HG02678 (cell line): ENCODE measurements at regions not wholly inside any gene's neighbourhood (a gene's known extent, or its start where the extent isn't known, plus 50 kb on each side); places are given as distances from the start of the nearest gene placed in this dataset.

Experiments used
- ATAC-seq: cut with Tn5 transposase; IDR thresholded peaks from one replicate; pipeline ENCODE4 v1.9.1; 2021; ENCODE audit warnings: mild to moderate bottlenecking, moderate library complexity; ENCODE audit not compliant: unreplicated experiment

- ATAC-seq = no peak
Measured at GRCh38 chr2:66843847-66844246, 408.9 kb downstream of the MEIS1 start.

- no peak for ATAC-seq
Measured at GRCh38 chr2:66845307-66845706, 410.4 kb downstream of the MEIS1 start.

GRCh38 chr2:66846887-66847286 is 412.0 kb downstream of the MEIS1 start:
- no peak for ATAC-seq

GRCh38 chr2:66849153-66849755 is 414.3 kb downstream of the MEIS1 start:
- no peak for ATAC-seq

- ATAC-seq = no peak
Measured at GRCh38 chr2:66850376-66850775, 415.5 kb downstream of the MEIS1 start.

GRCh38 chr2:66851449-66851872 is 416.5 kb downstream of the MEIS1 start:
- ATAC-seq = no peak

- ATAC-seq = no peak
Measured at GRCh38 chr2:66852953-66853352, 418.0 kb downstream of the MEIS1 start.

GRCh38 chr2:66853585-66853984 is 418.7 kb downstream of the MEIS1 start:
- no peak for ATAC-seq

- ATAC-seq = no peak
Measured at GRCh38 chr2:66854298-66854697, 419.4 kb downstream of the MEIS1 start.

GRCh38 chr2:66862885-66863650 is 428.1 kb downstream of the MEIS1 start:
- ATAC-seq = no peak

- ATAC-seq = no peak
Measured at GRCh38 chr2:66865161-66865560, 430.2 kb downstream of the MEIS1 start.

- ATAC-seq = no peak
Measured at GRCh38 chr2:66866331-66867062, 431.6 kb downstream of the MEIS1 start.

GRCh38 chr2:66867063-66867441 is 432.1 kb downstream of the MEIS1 start:
- ATAC-seq = no peak

- ATAC-seq = no peak
Measured at GRCh38 chr2:66869076-66869475, 434.2 kb downstream of the MEIS1 start.

GRCh38 chr2:66872081-66872985 is 437.4 kb downstream of the MEIS1 start:
- ATAC-seq = no peak

GRCh38 chr2:66872986-66873754 is 438.2 kb downstream of the MEIS1 start:
- no peak for ATAC-seq

- ATAC-seq = no peak
Measured at GRCh38 chr2:66874411-66874810, 439.5 kb downstream of the MEIS1 start.

GRCh38 chr2:66875941-66876462 is 441.1 kb downstream of the MEIS1 start:
- no peak for ATAC-seq

GRCh38 chr2:66885775-66886383 is 451.0 kb downstream of the MEIS1 start:
- ATAC-seq = no peak

GRCh38 chr2:66888246-66888645 is 453.3 kb downstream of the MEIS1 start:
- ATAC-seq = no peak
